ENCODE measurements at regions not wholly inside any gene's neighbourhood (a gene's known extent, or its start where the extent isn't known, plus 50 kb on each side); places are given as distances from the start of the nearest gene placed in this dataset.

DNA sequence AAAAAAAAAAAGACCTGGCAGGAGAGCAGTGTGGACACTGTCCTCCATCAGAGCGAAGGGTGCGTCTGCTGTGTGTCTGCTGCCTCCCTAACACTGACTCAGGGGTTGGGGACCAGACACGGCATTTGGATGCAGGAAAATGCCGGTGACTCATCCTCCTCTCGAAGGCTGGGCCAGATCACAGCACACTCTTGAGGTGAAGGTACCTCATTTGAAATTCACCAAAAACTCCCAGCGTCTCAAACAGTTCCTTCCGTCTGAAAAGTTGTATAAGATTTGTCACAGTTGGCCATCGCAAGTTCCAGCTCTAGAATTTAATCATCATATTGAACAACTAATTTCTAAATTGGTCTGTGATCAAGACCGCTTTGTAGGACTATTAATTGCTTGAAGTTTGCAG is 118.1 kb upstream of the LYZL2 start:
- TF ChIP-seq TARDBP (IDR thresholded peaks at IDR 0.05) (no peak), SUZ12 (IDR thresholded peaks at IDR 0.05) (no peak), CTBP1 (IDR thresholded peaks at IDR 0.05; ENCODE audit: borderline replicate concordance) (no peak), FOXK2 (IDR thresholded peaks at IDR 0.05) (no peak), ARNT (IDR thresholded peaks at IDR 0.05) (no peak), SP1 (IDR thresholded peaks at IDR 0.05) (no peak), ELF4 (IDR thresholded peaks at IDR 0.05) (no peak)
- TF ChIP-seq, protein P1, sequence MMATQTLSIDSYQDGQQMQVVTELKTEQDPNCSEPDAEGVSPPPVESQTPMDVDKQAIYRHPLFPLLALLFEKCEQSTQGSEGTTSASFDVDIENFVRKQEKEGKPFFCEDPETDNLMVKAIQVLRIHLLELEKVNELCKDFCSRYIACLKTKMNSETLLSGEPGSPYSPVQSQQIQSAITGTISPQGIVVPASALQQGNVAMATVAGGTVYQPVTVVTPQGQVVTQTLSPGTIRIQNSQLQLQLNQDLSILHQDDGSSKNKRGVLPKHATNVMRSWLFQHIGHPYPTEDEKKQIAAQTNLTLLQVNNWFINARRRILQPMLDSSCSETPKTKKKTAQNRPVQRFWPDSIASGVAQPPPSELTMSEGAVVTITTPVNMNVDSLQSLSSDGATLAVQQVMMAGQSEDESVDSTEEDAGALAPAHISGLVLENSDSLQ (IDR thresholded peaks at IDR 0.05): no peak
